ENCODE measurements at regions not wholly inside any gene's neighbourhood (a gene's known extent, or its start where the extent isn't known, plus 50 kb on each side); places are given as distances from the start of the nearest gene placed in this dataset.

DNA sequence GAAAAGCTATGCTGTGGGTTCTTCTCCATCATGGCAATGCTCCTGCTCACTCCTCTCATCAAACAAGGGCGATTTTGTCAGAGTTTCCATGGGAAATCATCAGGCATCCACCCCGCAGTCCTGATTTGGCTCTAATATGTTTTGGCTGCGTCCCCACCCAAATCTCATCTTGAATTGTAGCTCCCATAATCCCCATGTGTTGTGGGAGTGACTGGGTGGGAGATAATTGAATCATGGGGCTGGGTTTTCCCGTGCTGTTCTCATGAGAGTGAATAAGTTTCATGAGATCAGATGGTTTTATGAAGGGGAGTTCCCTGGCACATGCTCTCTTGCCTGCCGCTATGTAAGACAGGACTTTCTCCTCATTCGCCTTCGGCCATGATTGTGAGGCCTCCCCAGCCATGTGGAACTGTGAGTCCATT lies 163.8 kb downstream of the GADD45G start:
- Histone ChIP-seq H3K9me2 (ENCODE audit: insufficient read depth) (no peaks in the 10 kb centered on the region), H4K20me1 (replicated peaks; ENCODE audit: insufficient read depth) (no peaks in the 10 kb centered on the region), H3K4me2 (no peak overlapping the region), H3K4me3 (no peak overlapping the region), H3K27me3 (ENCODE audit: insufficient read depth) (no peaks in the 10 kb centered on the region), H3K36me3 (ENCODE audit: insufficient read depth) (no peaks in the 10 kb centered on the region), H3K4me1 (ENCODE audit: insufficient read depth) (no peaks in the 10 kb centered on the region), H3F3A (replicated peaks; ENCODE audit: low read depth) (no peaks in the 10 kb centered on the region), H2AFZ (no peak overlapping the region; the same call in 1 of the 2 replicates), H3K27ac (ENCODE audit: low read depth) (no peak overlapping the region), H3K79me2 (replicated peaks; ENCODE audit: insufficient read depth) (no peaks in the 10 kb centered on the region)
- no peak overlapping the region for H3K4me3 Mint-ChIP-seq
- TF ChIP-seq POLR2AphosphoS5 (IDR thresholded peaks at IDR 0.05; ENCODE audit: low read depth) (no peak), ZNF331 (CRISPR knock-in tag; IDR thresholded peaks at IDR 0.05; ENCODE audit: low read depth) (no peak), EZH2phosphoT487 (IDR thresholded peaks at IDR 0.05; ENCODE audit: unreplicated experiment) (no peak), CREB1 (CRISPR knock-in tag; IDR thresholded peaks at IDR 0.05; ENCODE audit: low read depth) (no peak)
- TF ChIP-seq, protein P1, sequence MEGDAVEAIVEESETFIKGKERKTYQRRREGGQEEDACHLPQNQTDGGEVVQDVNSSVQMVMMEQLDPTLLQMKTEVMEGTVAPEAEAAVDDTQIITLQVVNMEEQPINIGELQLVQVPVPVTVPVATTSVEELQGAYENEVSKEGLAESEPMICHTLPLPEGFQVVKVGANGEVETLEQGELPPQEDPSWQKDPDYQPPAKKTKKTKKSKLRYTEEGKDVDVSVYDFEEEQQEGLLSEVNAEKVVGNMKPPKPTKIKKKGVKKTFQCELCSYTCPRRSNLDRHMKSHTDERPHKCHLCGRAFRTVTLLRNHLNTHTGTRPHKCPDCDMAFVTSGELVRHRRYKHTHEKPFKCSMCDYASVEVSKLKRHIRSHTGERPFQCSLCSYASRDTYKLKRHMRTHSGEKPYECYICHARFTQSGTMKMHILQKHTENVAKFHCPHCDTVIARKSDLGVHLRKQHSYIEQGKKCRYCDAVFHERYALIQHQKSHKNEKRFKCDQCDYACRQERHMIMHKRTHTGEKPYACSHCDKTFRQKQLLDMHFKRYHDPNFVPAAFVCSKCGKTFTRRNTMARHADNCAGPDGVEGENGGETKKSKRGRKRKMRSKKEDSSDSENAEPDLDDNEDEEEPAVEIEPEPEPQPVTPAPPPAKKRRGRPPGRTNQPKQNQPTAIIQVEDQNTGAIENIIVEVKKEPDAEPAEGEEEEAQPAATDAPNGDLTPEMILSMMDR (conservative IDR thresholded peaks at IDR 0.05; ENCODE audit: low read depth in 2 of 2), result no peak
- H3K9me3 Mint-ChIP-seq, result no peaks in the 10 kb centered on the region
- no peaks in the 10 kb centered on the region for H3K27me3 Mint-ChIP-seq (ENCODE audit: insufficient read depth, low read depth, poor library complexity)
- H3K36me3 Mint-ChIP-seq (ENCODE audit: low read depth), result no peaks in the 10 kb centered on the region
- H3K27ac Mint-ChIP-seq, result no peak overlapping the region
- ATAC-seq (no peak), DNase-seq (ENCODE audit: low spot score) (no peak)
- H3K4me1 Mint-ChIP-seq, result no peaks in the 10 kb centered on the region

DNA sequence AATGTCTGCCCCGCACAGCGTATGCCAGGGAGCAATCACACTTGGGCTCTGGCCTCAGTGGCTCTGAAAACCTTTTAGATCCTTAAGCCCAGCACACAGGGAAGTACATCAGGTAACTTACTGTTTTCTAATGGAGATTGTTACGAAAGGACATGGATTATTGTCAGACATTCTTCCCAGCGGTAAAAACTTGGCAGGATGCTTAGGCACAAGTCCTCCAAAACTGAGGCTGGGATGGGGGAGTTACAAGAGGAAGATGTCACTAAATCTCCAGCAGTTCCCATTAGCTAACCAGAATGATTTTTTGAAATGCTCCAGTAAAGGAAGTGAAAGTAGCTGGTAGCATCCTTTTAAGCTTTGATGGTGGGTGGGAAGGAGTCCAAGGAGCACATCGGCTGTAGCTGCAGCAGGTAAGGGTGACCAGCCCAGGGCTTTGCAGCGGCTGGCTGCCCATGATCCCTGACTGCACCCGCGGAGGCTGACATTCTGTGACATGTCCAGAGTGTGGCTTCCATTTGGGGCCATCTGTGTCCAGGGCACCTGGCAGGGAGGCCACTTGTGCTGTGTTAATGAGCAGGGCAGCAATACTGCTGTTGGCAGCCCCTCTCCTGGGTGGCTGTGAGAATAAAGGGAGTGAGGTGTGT lies 165.8 kb downstream of the GADD45G start:
- no peaks in the 10 kb centered on the region for H3K4me1 ChIP-seq (ENCODE audit: insufficient read depth)
- no peak overlapping the region for H3K27ac ChIP-seq (ENCODE audit: low read depth)
- H3K4me3 Mint-ChIP-seq, result no peak overlapping the region
- H3K9me2 ChIP-seq (ENCODE audit: insufficient read depth), result no peaks in the 10 kb centered on the region
- no peaks in the 10 kb centered on the region for H4K20me1 ChIP-seq (replicated peaks; ENCODE audit: insufficient read depth)
- no peaks in the 10 kb centered on the region for H3F3A ChIP-seq (replicated peaks; ENCODE audit: low read depth)
- DNase-seq (ENCODE audit: low spot score), result no peak
- no peaks in the 10 kb centered on the region for H3K36me3 ChIP-seq (ENCODE audit: insufficient read depth)
- H3K4me3 ChIP-seq, result no peak overlapping the region
- H3K27me3 Mint-ChIP-seq (ENCODE audit: insufficient read depth, low read depth, poor library complexity), result no peaks in the 10 kb centered on the region
- no peaks in the 10 kb centered on the region for H3K36me3 Mint-ChIP-seq (ENCODE audit: low read depth)
- H3K4me1 Mint-ChIP-seq, result no peaks in the 10 kb centered on the region
- no peaks in the 10 kb centered on the region for H3K27me3 ChIP-seq (ENCODE audit: insufficient read depth)
- no peak overlapping the region for H3K4me2 ChIP-seq
- TF ChIP-seq, protein P2, sequence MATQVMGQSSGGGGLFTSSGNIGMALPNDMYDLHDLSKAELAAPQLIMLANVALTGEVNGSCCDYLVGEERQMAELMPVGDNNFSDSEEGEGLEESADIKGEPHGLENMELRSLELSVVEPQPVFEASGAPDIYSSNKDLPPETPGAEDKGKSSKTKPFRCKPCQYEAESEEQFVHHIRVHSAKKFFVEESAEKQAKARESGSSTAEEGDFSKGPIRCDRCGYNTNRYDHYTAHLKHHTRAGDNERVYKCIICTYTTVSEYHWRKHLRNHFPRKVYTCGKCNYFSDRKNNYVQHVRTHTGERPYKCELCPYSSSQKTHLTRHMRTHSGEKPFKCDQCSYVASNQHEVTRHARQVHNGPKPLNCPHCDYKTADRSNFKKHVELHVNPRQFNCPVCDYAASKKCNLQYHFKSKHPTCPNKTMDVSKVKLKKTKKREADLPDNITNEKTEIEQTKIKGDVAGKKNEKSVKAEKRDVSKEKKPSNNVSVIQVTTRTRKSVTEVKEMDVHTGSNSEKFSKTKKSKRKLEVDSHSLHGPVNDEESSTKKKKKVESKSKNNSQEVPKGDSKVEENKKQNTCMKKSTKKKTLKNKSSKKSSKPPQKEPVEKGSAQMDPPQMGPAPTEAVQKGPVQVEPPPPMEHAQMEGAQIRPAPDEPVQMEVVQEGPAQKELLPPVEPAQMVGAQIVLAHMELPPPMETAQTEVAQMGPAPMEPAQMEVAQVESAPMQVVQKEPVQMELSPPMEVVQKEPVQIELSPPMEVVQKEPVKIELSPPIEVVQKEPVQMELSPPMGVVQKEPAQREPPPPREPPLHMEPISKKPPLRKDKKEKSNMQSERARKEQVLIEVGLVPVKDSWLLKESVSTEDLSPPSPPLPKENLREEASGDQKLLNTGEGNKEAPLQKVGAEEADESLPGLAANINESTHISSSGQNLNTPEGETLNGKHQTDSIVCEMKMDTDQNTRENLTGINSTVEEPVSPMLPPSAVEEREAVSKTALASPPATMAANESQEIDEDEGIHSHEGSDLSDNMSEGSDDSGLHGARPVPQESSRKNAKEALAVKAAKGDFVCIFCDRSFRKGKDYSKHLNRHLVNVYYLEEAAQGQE (IDR thresholded peaks at IDR 0.05; ENCODE audit: unreplicated experiment), result no peak
- TF ChIP-seq, protein P3, sequence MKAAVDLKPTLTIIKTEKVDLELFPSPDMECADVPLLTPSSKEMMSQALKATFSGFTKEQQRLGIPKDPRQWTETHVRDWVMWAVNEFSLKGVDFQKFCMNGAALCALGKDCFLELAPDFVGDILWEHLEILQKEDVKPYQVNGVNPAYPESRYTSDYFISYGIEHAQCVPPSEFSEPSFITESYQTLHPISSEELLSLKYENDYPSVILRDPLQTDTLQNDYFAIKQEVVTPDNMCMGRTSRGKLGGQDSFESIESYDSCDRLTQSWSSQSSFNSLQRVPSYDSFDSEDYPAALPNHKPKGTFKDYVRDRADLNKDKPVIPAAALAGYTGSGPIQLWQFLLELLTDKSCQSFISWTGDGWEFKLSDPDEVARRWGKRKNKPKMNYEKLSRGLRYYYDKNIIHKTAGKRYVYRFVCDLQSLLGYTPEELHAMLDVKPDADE (IDR thresholded peaks at IDR 0.05), result no peak
- TF ChIP-seq NANOG (IDR thresholded peaks at IDR 0.05; ENCODE audit: borderline replicate concordance) (no peak), EZH2 (IDR thresholded peaks at IDR 0.05; ENCODE audit: low read depth, unreplicated experiment) (no peak)
- H3K27ac Mint-ChIP-seq, result no peak overlapping the region
- no peak for ATAC-seq
- H3K9me3 Mint-ChIP-seq, result no peaks in the 10 kb centered on the region
- peak overlapping the region; percentile 76; the same call in 1 of the 2 replicates for H2AFZ ChIP-seq
- H3K79me2 ChIP-seq (replicated peaks; ENCODE audit: insufficient read depth), result no peaks in the 10 kb centered on the region

Data from GM23338 (cell line).